ENCODE measurements at regions not wholly inside any gene's neighbourhood (a gene's known extent, or its start where the extent isn't known, plus 50 kb on each side); places are given as distances from the start of the nearest gene placed in this dataset.

DNA sequence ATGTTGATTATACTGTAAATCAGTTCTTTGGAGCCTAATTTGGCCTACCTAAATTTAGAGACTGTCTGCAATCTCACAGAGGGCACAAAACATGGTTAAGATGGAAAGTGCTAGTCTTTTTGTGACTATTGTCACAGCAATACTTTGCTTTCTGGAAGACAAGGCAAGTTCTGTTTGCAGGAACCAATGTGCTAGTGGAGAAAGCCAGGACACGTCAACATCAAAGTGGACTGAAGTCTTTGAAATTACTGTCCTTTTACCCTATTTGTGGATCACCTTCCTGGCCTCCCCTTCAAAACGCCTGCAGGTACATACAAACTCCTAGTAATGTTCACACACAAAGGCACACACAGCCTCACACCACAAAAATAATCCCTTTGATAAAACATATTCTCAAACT, 248.7 kb downstream of the MAN2A1 start:
- H3K14ac ChIP-seq (replicated peaks; ENCODE audit: low read depth, low read length), result no peak overlapping the region
- no peak overlapping the region for H4K8ac ChIP-seq (ENCODE audit: low read depth in 2 of 2, low read length in 2 of 2)
- intact Hi-C loops (cut with micrococcal nuclease), result loop anchor here (5.0 kb wide), 1 partner anchor 434 kb away; no protein-coding TSS in a partner anchor
- H2BK15ac ChIP-seq (ENCODE audit: low read depth, low read length), result no peak overlapping the region
- no peak overlapping the region for H2AK5ac ChIP-seq (ENCODE audit: low read depth, low read length)
- H3K36me3 ChIP-seq (ENCODE audit: control insufficient read depth, insufficient read depth, low read length), result no peaks in the 10 kb centered on the region
- no peak for TF ChIP-seq FOS (IDR thresholded peaks at IDR 0.05; ENCODE audit: low read depth, low read length)
- no peak overlapping the region for H2AFZ ChIP-seq (replicated peaks; ENCODE audit: low read length, poor library complexity)
- no peak for DNase-seq
- no peaks in the 10 kb centered on the region for H4K20me1 ChIP-seq (ENCODE audit: insufficient read depth, low read length)
- H2BK120ac ChIP-seq (ENCODE audit: low read depth, low read length), result no peak overlapping the region
- H3K4me1 ChIP-seq (ENCODE audit: control insufficient read depth, insufficient read depth, low read length), result no peaks in the 10 kb centered on the region
- no peak for ATAC-seq (ENCODE audit: low read depth)
- no peak overlapping the region for H4K91ac ChIP-seq (ENCODE audit: insufficient read depth, low read depth, low read length)
- no peak overlapping the region for H3K9ac ChIP-seq (ENCODE audit: low read depth, low read length)
- H3K4ac ChIP-seq (ENCODE audit: low read depth, low read length), result no peak overlapping the region
- peaks cover 2% of the 10 kb centered on the region for H3K27me3 ChIP-seq (ENCODE audit: control insufficient read depth, insufficient read depth, low read length)
- no peak overlapping the region for H3K4me2 ChIP-seq (ENCODE audit: low read depth, low read length)
- H3K27ac ChIP-seq (ENCODE audit: insufficient read depth, low read length), result no peak overlapping the region
- in situ Hi-C loops (cut with MboI; ENCODE audit: low sequenced_read_pairs), result no loop called here
- H3K18ac ChIP-seq (ENCODE audit: low read depth, low read length), result no peak overlapping the region
- H3K9me3 ChIP-seq (ENCODE audit: control insufficient read depth, insufficient read depth, low read length), result no peaks in the 10 kb centered on the region
- ChIA-PET CTCF (no interaction called here), POLR2A (ENCODE audit: unreplicated experiment) (no interaction called here)
- no peak overlapping the region for H3K4me3 ChIP-seq (ENCODE audit: insufficient read depth, low read depth, low read length)
- no peaks in the 10 kb centered on the region for H3K9me1 ChIP-seq (ENCODE audit: insufficient read depth, low read length)
- BruUV-seq (replicated peaks), result no TSS peak
- H2BK5ac ChIP-seq (ENCODE audit: low read depth, low read length, poor library complexity, severe bottlenecking), result no peak overlapping the region
- no peaks in the 10 kb centered on the region for H3K79me1 ChIP-seq (ENCODE audit: low read depth in 1 of 2, low read length in 2 of 2)
- H4K5ac ChIP-seq (ENCODE audit: low read depth, low read length), result no peak overlapping the region
- H2AK9ac ChIP-seq (replicated peaks; ENCODE audit: low read depth, low read length, poor library complexity), result no peak overlapping the region
- H3K23ac ChIP-seq (ENCODE audit: low read depth, low read length), result no peak overlapping the region; the same call in 1 of the 2 replicates
- dilution Hi-C loops (cut with HindIII; ENCODE audit: low sequenced_read_pairs, unreplicated experiment), result no loop called here
- no CpG with 5 or more reads among the region's 2 CpGs for WGBS, 2 experiments (ENCODE audit: extremely low coverage in 2 of 2, insufficient read length in 1 of 2)
- no peak overlapping the region for H2BK20ac ChIP-seq (ENCODE audit: low read depth, low read length)
- H3K56ac ChIP-seq (ENCODE audit: extremely low read depth, insufficient read depth, low read length), result no peak overlapping the region

Data from IMR-90 (cell line).